NCI-H187 (cell line): ENCODE measurements at regions not wholly inside any gene's neighbourhood (a gene's known extent, or its start where the extent isn't known, plus 50 kb on each side); places are given as distances from the start of the nearest gene placed in this dataset.
"Not testable (repeated sequence)": the region's sequence is repeated elsewhere in the genome, so short reads cannot be mapped to it uniquely, and the experiment has no call there.

Experiments used
- DNase-seq, 2 experiments: peaks; one replicate each; lab custom pipeline; 2025; lab: John Stamatoyannopoulos, UW

DNA sequence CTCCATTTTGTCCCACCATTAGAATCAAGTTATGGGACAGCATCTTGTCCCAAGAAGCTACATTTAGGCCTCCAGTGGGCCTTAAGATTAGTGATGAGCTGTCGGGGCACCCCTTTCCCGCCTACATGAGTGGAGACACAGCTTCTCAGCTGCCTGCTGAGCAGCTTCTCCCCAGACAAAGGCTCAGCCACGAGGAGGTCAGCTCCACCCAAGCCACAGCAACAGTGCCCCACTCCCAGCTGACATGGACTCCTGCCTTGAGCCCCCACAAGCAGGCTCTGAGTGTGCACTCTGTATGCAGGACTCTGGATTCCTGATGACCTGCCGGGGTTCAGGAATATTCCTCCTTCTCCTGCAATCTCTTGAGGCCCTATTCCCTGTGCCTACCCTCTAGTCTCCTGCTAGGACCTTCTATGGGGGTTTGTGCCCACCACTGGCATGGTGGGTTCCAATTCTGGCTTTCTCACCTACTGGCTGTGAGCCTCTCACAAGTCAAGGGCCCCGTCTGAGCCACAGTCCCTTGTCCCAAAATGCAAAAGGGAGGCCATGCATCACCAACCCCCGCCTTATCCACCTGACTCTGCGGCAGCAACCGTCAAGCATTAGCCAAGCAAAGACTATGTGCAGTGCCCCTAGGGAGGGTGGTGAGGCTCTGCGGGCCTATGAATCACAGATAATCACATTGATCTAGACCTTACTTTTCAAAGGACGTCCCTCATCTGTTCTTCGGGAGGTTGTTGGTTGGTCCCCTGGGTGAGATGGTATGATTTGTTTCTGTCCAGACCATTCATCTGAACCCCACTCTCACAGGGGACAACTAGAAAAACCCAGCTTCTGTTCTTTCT is 269.1 kb downstream of the MED10 start:
- no peak for DNase-seq

- no peak for DNase-seq
These were observed 269.9 kb downstream of the MED10 start for GRCh38 chr5:6108540-6108848.

DNA sequence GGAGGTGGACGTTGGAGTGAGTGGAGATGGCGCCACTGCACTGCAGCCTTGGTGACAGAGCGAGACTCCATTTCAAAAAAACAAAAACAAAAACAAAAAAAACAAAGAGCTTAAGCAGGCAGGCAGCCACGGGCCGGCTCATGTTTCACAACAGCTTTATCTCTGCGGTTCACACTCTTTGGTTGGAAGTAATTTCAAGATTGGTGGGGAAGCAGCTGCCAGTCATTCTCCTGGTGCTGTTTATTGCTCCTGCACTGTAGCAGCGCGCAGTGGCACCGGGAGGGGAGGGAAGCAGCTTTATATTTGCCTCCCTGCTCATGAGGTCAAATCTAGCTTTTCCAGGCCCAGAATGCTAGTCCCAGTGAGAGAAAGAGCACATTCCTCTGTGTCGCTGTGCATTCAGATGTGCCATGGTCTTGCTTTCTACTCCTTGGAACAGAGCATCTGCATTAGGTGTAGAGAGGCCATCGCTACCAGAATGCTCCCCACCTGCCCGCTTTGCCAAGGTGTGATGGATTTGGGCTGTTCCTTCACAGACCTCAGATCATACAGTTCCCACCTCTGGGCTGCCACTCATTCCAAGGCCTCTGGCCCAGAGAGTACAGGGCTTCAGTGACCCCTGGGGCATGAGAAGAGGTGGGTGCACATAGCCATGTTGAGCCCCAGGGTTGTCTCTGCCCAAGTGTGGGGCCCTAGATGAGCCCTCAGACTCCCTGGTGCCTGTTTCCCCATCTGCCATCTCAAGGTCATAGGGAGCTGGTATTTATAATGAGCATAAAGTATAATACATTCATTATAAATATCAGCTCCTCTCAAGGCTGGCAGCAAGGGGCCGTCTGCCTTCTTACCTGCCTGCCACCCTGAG is 270.4 kb downstream of the MED10 start:
- no peak for DNase-seq

DNA sequence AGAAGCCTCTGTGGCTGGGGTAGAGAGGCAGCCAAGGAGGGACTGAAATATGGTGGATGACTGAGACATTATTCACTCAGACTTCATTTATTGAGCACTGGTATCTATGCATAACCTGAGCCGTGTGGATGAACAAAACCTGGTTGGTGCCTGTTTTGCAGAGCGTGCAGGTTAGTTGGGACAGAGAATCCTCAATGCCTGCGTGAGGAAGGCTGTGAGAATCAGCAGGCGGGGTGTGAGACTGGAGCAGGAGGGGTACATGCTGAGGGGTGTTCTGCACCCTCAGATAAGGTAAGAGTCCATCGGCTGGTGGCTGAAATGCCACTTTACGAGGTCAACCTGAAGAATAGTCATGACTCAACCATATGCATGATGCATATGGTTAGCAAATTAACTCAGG is 271.6 kb downstream of the MED10 start:
- no peak for DNase-seq

DNA sequence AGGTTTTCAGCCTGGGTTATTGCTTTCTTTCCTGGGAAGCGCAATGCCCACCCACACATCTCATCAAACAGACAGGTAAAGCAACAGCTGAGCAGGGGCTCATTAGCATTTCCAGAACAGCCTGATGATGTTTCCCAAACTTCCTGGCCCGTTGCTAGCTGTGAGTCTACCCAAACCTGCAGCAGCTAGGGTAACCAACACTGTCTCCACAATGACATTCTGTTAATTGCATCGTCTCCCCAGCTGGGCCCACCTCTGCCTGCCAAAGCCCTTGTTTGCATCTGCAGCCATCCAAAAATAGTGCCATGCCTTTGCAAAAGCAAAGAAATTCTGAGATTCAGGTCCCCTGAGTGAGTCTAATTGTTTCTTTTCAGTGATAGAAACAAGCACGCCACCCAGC is 273.0 kb downstream of the MED10 start:
- DNase-seq = no peak

DNA sequence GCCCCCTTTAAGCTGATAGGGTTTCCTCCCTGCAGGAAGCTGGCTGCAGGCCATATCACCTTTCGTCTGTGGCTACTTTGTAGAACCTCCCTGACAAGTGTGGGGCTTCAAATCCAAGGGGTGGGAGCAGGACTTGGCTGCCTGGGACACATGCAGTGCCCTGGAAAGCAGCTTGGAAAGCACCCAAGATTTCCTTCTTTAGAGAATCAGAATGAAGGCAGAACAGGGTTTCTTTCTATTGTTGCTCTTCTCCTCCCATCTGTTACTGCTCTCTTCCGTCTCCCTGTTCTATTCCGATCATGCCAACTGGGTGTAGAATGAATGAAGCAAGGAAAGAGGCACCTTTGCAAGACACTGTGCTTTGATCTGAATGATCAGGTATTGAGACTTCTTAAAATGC is 282.2 kb downstream of the MED10 start:
- DNase-seq = no peak

DNA sequence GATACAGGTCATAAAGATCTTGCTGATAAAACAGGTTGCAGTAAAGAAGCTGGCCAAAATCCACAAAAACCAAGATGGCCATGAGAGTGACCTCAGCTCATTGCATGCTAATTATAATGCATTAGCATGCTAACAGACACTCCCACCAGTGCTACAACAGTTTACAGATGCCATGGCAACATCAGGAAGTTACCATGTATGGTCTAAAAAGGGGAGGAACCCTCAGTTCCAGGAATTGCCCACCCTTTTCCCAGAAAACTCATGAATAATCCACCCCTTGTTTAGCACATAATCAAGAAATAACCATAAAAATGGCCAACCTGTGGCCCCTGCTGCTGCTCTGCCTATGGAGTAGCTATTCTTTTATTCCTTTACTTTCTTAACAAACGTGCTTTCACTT is 284.2 kb downstream of the MED10 start:
- not testable (repeated sequence) for DNase-seq

- no peak for DNase-seq
These were observed 287.5 kb downstream of the MED10 start for GRCh38 chr5:6090838-6091237.

DNA sequence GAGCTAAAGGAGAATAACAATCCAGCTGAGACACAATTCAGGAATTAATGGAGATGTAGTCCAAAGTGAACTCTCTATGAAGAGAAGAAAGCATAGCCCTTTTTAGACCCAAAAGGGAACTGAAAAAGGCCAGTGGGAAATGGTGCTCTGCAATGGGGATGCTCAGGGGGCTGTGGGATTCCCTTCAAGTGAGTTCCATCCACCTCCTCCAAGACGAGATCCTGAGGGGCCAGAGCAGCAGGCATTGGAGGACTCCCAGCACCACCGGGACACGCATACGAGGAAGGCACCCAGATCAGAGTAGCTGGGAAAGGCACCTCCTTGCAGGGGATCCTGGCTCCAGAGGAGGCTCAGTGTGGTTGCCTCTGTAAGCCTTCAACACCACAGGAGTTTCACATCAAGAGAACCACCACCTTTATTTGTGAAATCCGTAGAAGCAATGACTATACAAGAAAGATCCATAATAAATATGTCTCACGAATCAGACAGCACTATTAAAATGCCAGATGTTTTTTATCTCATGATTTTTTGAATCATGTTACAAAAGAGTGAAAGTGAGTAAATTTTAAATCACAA is 288.2 kb downstream of the MED10 start:
- DNase-seq = no peak

DNA sequence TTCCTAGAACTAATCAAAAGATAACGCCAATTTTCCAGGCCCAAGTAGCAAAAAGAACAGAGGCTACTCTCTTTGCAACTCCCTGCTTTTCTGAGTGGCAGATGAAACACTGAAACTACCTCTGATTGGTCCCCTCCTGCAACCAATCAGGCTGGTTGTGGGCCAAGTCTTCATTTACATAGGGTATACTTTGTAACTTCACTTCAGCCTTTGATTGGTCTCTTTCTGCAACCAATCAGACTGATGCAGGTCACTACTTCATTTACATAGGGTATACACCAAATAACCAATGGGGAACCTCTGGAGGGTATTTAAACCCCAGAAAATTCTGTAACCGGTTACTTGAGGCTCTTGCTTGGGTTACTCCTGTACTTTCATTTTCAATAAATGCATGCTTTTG is 289.6 kb downstream of the MED10 start:
- no peak for DNase-seq

DNA sequence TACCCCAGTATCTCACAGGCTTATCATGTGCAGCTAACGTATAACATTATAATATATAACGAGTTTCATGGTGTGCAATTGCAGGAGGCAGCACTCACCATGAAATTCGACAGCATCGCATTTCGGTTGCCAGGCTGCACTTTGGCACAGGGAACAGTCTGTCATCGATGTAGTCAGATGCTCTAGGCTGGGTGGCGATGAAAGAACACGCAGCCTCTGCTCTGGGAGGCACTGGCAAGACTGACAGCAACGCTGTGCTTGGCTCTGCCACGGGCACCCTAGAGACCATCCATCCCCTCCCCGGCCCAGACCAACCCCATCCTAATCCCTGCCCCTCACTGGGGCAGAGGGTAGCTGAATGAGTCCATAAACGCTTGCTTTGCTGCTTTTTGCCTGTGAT is 290.8 kb downstream of the MED10 start:
- no peak for DNase-seq

DNA sequence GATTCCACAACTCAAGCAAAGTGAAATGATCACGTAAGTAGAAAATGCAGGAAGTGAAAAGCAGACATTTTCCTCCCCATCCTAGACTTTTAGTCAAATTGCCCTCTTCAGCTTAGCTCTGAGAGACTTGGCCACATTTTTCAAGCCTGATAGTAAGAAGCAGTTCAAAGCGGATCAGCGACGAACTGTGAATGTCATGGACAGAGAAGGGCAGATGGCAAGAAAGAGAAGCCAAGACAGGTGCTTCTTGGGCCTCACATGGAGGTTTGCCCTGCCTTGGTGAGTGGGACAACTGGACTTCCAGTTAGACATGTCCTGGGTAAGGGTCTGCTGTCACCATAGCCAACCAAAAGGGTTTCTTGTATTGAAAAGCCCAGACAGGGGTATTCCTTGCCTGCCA is 291.5 kb downstream of the MED10 start:
- no peak for DNase-seq

DNA sequence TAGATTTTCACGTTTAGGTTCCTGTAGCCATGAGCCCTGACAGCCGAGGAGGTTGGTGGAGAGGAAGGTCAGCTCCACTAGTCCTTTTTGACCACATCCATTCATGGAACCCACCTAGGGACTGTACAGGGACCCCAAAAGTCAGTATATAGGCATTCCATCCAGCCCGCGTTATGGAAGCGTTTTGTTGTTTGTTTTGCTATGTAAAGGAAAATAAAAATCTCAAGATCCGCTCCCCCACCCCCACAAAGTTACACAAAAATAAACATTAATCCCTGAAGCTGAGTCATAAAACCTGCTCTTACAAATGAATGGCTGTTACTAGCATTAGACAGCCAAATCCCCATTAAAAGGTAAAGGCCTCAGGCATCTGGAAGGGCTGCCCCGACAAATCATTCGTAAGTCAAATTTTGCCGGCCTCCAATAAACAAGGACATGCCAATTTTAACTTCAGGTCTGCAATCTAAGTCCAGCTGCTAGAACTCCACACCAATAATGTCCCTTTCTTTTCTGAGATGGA is 292.9 kb downstream of the MED10 start:
- DNase-seq = no peak

DNA sequence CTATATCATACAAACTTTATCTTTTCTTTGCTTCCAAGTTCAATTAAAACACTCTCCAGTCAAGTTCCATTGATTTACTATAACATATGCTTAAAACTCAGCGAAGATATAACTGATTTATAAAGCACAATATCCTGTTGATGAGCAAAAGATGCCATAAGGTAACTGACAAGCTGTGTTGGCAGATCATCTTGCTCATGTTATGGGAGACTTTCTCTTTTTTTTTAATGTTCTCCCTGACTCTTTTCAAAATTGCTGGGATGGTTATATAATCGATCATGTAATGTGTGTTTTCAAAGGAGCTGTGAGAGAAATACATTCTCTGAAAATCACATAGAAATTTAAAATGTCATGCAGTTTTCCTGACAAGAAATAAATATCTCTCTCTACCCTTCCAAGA is 293.5 kb downstream of the MED10 start:
- DNase-seq = no peak

GRCh38 chr5:6084376-6084775 is 294.0 kb downstream of the MED10 start:
- no peak for DNase-seq

GRCh38 chr5:6083311-6083978 is 294.9 kb downstream of the MED10 start:
- no peak for DNase-seq

DNA sequence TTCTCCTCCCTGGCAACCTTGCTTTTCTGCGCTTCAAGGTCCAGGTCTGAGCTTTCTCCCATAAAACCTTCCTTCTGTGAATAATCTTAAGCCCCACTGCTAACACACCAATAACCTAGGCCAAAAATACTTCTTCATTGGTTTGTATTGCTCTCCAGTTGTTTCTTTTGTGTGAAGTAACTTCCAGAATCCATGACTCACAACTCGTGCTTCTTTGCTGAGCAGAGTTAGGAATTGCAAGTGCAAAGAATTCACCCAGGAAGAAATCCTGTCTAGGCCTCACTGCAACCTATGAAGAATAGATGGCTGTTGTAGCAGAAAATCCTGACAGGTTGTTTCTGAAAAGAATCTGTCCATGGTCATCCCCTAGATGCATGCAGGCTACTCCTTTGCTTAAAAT is 295.7 kb downstream of the MED10 start:
- DNase-seq = no peak

DNA sequence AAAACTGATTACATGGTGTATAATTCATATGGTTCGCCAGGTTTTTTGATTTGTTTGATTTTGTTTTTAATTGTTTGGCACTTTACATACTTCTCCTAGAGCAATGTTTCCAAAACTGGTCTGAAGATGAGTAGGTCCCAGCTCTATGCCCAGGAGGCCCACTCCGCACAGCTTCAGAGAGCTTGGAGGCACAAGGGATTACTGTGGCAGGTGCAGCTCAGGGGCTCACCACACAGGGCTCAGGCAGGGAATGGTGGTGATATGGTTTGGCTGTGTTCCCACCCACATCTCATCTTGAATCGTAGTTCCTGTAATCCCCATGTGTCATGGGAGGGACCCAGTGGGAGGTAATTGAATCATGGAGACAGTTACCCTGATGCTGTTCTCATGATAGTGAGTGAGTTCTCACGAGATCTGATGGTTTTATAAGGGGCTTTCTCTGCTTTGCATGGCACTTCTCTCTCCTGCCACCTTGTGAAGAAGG is 296.6 kb downstream of the MED10 start:
- no peak for DNase-seq

- DNase-seq = no peak
These were observed 297.2 kb downstream of the MED10 start for GRCh38 chr5:6080930-6081726.

- DNase-seq = no peak
These were observed 297.9 kb downstream of the MED10 start for GRCh38 chr5:6080436-6080835.

DNA sequence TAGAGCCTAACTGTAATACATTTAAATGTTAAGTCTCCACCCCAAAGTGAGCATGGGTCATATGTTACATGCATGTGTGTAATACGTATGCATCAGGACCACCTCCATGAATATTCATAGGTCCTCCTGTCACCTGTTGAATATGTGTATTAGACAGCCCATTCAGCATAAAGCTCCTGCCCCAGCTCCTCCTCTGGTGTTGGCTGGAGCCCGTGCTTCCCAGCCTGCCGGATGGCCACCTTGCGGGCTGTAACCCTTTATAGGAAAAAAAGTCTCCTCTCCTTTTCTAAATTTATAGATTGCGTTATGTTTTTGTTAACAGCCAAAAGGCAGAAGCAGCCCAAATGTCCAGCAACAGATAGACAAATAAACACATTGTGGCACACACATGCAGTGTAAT is 299.5 kb downstream of the MED10 start:
- no peak for DNase-seq
